ENCODE measurements at regions not wholly inside any gene's neighbourhood (a gene's known extent, or its start where the extent isn't known, plus 50 kb on each side); places are given as distances from the start of the nearest gene placed in this dataset.
"Not testable (repeated sequence)": the region's sequence is repeated elsewhere in the genome, so short reads cannot be mapped to it uniquely, and the experiment has no call there.

- no peak for DNase-seq
These were observed 86.1 kb downstream of the RAP2A start for GRCh38 chr13:97520061-97520460.

- DNase-seq = no peak
These were observed 86.9 kb downstream of the RAP2A start for GRCh38 chr13:97520866-97521265.

DNA sequence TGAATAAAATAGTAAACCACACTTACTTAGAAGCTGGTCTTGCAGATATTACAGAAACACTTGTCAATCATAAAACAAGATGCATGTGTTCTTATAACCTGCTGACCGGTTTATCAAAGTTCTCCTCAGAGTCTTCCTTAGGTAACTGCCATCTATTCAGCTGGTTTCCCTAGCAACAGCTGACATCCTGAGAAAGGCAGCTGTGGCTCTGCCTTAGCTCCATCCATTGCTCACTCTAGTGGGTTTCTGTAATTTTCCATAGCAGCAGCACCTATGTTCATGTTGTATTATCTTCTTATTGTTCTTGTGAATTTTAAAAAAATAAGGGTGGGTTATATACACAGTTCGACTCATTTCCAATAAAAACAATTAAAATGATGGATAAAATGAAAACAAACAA lies 87.8 kb downstream of the RAP2A start:
- no peak for DNase-seq

GRCh38 chr13:97522243-97522642 lies 88.3 kb downstream of the RAP2A start:
- no peak for DNase-seq

- no peak for DNase-seq
These were observed 92.6 kb downstream of the RAP2A start for GRCh38 chr13:97526556-97526955.

DNA sequence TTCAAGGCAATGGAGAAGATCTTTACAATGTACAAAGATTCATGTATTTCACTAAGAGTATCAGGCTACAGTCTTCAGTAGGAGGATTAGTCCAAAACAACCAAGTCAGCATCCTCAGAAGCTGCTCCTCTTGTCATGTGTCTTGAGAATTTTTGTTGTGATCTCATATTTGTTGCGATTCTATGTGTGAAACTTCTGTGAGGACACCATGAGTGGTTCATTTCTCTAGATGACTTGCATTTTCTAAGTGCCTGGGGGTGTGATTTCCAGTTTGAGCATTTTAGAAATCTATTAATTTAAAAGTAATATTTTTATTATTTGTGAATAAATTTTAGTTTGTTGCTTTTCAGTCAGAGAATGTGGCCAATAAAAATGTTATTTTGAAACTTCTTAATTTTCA lies 94.5 kb downstream of the RAP2A start:
- no peak for DNase-seq

DNA sequence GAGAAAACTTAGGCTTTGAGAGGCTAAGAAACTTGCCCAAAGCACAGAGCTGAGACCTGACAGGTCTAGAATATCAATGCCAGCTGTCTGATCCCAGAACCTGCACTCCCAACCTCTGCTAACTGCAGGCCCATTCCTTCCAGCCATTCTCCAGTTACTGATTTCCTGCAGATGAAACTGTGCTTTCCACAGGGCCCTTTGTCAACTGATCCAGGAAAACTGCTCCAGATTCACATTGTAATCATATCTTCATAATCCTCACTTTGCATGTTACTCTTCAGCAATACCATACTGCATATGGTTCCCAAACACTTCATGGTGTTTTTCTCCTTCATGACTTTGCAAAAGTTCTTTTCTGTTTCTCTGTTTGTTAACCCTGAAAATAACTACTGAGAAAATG lies 100.6 kb downstream of the RAP2A start:
- DNase-seq = no peak

DNA sequence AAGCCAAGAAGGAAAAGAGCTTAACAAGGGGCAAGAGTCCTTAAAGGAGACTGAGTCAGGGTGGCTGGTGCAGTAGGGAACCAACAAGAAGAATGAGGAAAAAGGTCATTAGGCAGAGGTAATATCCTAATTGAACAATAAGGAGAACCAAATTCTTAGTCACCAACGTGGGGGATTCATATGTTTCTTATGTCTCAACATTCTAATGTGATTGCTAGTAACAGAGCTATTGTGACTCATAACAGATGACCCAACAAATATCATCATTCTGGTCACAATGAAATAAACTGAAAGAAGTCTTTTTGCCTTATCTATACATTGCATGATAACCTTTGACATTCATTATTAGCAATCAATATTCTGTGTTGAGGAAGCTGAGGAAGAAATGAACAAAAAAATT lies 101.6 kb downstream of the RAP2A start:
- no peak for DNase-seq

DNA sequence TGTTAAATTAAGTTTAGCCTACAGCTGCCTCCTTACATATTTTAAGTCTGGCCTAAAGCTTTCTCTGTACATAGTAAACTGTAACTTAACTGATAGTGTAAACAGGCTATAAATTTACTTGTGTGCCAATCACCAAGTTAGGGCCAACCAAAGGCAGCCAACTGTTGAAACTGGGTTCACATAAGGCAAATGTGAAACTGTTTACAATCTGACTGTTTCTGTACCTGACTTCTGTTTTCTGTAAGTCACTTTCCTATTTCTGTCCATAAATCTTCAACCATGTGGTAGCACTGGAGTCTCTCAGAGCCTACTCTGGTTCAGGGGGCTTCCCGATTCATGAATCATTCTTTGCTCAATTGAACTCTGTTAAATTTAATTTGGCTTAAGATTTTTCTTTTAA lies 103.1 kb downstream of the RAP2A start:
- DNase-seq = no peak

DNA sequence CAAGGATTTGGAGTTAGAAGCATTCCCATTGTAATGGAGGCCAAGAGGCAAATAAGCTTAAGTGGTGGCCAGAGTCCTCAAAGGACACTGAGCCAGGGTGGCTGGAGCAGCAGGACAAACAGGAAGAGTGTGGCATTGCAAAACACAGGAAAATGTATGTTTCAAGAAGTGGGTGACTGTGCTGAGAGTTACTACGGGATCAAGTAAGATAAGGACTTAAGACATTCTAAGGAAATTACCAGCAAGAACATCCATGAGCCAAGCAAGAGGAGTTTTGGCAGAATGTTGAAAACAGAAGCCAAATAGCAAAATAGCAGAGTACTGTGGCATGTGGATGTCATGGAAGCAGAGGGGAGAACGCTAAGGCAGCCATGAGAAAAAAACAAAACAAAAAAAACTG lies 104.2 kb downstream of the RAP2A start:
- no peak for DNase-seq

- DNase-seq = no peak
These were observed 106.0 kb downstream of the RAP2A start for GRCh38 chr13:97539651-97540610.

- no peak for DNase-seq
These were observed 106.7 kb downstream of the RAP2A start for GRCh38 chr13:97540696-97541095.

DNA sequence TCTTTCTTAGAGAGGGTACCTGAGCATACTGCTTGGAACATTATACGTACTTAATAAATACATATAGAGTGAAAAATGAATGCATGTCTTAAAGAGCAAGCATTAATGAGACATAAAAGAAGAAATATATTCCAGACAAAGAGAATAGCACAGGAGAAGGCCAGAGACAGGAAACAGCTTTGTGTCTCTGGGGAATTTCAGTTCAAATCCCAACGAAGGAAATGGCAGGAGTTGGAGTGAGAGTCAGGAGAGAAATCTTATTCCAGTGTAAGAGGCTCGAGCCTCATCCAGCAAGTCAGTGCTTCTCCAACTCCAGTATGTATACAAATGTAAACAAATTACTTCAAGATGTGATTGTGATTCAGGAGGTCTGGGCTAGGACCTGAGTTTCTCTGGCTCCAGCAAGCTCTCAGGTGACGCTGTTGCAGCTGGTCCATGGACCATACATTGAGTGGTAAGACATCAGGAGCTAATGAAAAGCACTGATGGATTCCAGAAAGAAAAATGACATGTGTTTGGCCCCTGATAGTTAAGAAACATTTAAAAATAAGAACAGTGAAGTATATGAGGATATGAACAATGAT lies 108.2 kb downstream of the RAP2A start:
- DNase-seq = no peak

GRCh38 chr13:97544031-97544765 lies 110.2 kb downstream of the RAP2A start:
- DNase-seq = no peak

DNA sequence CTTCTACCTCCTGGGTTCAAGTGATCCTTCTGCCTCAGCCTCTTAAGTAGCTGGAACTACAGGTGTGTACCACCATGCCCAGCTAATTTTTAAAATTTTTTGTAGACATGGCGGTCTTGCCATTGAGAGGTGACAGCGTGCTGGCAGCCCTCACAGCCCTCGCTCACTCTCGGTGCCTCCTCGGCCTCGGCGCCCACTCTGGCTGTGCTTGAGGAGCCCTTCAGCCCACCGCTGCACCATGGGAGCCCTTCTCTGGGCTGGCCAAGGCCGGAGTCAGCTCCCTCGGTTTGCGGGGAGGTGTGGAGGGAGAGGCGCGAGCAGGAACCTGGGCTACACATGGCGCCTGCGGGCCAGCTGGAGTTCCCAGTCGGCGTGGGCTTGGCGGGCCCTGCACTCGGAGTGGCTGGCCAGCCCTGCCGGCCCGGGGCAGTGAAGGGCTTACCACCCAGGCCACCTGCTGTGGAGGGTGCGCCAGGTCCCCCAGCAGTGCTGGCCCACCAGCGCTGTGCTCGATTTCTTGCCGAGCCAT lies 111.1 kb downstream of the RAP2A start:
- not testable (repeated sequence) for DNase-seq

DNA sequence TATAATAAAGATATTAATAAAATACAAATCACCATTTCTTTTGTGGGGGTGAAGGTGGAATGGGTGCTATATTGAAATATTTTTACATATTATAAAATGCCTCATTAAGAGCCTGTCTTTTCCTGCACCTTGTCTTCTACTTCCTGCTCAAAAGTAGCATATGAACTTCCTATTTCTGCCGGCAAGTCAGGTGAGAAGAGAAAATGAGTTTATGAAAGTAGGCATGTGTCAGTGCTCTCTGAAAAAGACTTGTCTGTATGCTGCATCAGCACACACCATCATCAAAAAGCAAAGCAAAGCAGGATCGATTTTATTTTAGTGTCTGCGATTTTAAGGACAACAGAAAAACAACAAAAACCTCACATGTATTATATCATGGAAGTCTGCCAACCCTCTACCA lies 114.2 kb downstream of the RAP2A start:
- no peak for DNase-seq

GRCh38 chr13:97548711-97549110 lies 114.7 kb downstream of the RAP2A start:
- no peak for DNase-seq

DNA sequence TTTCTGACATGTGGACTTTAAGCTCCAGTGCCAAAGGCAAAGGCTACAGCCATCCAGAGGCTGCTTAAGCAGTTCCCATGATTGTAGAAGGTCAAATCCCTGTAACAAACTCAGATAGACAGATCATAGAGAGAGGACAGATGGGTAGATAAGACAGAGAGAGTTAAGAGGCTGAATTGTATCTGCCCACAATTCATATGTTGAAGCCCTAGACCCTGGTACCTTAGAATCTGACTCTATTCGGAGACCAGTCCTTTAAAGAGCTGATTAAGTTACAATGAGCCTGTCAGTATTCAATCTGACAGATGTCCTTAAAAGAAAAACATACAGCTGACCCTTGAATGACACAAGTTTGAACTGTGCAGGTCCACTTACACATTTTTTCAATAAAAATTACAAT lies 115.2 kb downstream of the RAP2A start:
- no peak for DNase-seq

DNA sequence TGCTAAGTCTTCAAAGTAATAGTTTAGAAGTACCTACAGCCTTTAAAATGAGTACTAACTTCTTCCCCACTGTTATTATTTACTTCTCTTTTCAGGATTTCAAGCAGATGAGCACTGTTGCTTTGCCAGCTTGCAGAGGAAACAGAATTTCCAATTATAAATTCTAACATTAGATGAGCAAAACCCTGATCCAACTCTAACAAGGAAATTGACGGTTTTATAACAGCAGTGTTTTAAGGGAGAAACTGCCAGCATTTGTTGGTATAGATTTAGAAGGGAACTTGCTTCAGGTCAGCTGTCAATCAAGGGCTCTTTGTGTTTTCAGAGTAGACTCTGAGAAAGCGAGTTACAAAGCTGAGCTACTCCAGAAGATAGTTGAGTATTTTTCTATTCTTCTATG lies 120.5 kb downstream of the RAP2A start:
- DNase-seq = no peak

DNA sequence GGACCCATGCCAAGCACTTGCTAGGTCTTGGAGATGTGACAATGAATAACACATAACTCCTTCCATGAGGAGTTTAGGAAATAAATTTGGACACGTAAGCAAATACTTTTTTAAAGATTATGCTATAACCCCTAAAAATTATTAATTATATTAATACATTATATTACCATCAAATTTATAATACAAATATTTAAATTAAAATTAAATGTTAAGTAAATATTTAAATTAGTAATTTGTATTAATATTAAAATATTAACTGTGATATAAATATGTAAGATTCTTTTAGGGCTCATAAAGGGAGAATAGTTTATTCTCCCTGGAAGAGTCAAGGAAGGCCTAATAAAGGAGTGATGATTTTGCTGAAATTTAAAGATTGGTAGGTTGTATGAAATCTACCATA lies 121.1 kb downstream of the RAP2A start:
- no peak for DNase-seq

GRCh38 chr13:97559030-97559429 lies 125.1 kb downstream of the RAP2A start:
- DNase-seq = no peak

DNA sequence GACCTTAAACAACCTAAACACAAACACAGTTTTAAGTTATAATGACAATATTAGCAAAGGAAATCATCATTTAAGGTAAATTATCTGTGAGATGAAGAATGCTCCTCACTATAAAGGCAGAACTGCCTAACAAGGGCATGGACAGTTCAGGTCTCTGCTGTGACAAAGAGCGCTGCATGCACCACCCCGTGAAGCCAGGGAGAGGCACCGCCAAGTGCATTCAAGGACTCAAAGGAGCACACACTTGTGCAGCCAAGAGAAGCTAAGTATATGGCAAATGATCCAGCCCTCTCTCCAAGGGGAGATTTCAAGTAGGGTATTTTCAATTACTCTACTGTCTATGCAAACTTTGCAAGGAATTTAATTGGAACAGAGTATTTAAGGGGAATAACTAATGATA lies 126.0 kb downstream of the RAP2A start:
- no peak for DNase-seq

DNA sequence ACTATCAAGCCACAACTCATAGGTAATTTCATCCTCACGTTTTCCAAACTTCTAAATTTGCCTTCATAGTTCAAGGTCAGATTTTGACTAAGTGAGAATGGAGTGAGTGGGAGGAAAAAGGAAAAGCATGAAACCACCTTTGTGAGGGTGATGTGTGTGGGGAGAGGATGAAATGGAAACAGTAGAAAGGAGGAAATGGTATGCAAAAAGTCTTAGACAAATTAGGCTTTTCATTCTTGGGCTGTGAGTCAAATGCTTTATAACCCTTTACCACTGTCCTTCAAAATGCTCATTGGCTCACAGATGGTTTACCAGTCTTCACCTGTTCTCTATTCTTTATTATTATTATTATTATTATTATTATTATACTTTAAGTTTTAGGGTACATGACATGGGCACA lies 127.2 kb downstream of the RAP2A start:
- DNase-seq = no peak

DNA sequence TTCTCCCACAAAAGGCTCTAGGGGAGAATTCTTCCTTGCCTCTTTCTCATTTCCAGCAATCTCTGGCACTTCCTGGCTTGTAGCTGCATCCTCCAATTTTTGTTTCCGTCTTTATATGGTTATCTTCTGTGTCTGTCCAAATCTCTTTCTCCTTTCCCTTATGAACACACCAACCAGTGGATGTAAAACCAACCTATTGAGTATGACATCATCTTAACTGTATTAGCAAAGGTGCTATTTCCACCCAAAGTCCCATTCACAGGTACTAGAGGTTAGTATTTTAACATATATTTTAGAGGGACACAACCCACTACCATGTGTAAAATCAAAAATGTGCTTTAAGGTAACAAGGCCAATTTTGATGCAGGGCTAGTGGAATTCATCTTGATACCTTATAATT lies 129.0 kb downstream of the RAP2A start:
- DNase-seq = no peak
